WTC11 (cell line): ENCODE measurements at regions not wholly inside any gene's neighbourhood (a gene's known extent, or its start where the extent isn't known, plus 50 kb on each side); places are given as distances from the start of the nearest gene placed in this dataset.
"Not testable (repeated sequence)": the region's sequence is repeated elsewhere in the genome, so short reads cannot be mapped to it uniquely, and the experiment has no call there.

Experiments
- TF ChIP-seq, protein P1 (sequence below): fragments of 200-600 bp; IDR thresholded peaks from 2 replicates; pipeline ENCODE4 v1.8.0; 2022; ENCODE audit warnings: antibody characterized with exemption
- TF ChIP-seq, protein P2 (sequence below): fragments of 250-450 bp; sonication (Bioruptor Pico); conservative IDR thresholded peaks from 2 replicates; pipeline ENCODE4 v1.9.0; 2021; ENCODE audit warnings: mild to moderate bottlenecking

DNA sequence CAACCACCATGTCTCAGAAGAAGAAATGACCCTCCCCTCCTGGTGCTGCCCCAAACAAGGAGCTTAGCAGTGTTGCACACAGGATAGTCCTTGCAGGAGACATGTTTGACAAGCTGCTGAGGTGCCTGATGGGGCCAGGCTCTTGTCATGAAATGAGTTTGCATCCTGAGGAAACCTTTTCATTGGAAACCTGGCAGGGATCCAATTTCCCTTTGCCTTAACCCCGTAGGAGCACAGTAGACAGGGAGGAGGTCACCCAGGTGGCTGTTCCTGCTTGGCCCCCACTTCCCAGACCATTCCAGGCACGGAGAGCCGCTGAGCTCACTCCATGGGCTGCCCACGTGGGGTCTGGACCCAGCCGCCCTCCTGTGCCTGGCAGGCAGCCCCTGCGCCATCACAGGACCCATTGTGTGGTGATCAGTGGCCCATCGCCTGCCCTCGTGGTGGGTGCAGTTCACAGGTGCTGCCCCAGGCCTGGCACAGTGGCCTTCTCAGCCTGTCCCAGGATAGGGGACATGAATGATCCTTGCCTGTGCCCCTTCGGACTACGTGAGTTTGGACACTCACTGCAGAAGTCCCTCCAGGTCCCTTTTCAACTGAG, 247.4 kb downstream of the CCDC74A start:
- TF ChIP-seq, protein P1, sequence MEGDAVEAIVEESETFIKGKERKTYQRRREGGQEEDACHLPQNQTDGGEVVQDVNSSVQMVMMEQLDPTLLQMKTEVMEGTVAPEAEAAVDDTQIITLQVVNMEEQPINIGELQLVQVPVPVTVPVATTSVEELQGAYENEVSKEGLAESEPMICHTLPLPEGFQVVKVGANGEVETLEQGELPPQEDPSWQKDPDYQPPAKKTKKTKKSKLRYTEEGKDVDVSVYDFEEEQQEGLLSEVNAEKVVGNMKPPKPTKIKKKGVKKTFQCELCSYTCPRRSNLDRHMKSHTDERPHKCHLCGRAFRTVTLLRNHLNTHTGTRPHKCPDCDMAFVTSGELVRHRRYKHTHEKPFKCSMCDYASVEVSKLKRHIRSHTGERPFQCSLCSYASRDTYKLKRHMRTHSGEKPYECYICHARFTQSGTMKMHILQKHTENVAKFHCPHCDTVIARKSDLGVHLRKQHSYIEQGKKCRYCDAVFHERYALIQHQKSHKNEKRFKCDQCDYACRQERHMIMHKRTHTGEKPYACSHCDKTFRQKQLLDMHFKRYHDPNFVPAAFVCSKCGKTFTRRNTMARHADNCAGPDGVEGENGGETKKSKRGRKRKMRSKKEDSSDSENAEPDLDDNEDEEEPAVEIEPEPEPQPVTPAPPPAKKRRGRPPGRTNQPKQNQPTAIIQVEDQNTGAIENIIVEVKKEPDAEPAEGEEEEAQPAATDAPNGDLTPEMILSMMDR: not testable (repeated sequence)
- TF ChIP-seq, protein P2, sequence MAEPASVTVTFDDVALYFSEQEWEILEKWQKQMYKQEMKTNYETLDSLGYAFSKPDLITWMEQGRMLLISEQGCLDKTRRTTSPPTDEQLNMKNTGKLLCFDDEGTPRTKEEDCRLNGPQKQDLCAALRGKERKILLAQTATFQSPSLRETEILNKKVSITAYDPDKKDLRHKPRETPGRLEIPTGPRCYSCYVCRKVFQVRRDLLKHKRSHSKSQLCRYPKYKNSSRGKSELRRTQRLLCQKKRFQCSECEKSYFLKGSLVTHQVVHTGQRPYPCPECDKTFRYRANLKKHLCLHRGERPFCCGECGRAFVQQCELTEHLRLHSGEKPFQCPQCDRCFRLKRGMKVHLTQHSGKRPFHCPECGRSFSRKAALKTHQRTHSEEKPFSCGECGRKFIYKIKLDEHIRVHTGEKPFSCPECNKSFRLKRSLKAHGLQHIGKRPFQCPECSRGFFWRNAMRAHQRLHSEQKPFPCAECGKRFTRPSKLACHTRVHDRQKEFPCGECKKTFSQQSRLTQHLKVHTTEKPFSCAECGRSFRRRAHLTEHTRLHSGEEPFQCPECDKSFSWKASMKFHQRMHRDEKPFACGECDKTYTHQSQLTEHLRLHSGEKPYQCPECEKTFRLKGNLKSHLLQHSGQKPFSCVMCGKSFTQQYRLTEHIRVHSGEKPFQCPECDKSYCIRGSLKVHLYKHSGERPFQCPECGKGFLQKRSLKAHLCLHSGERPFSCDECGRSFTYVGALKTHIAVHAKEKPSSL (CRISPR knock-in tag): not testable (repeated sequence)
